ENCODE measurements at regions not wholly inside any gene's neighbourhood (a gene's known extent, or its start where the extent isn't known, plus 50 kb on each side); places are given as distances from the start of the nearest gene placed in this dataset.

- no peak for TF ChIP-seq CTCF (IDR thresholded peaks at IDR 0.05)
- TF ChIP-seq POLR2A (IDR thresholded peaks at IDR 0.05), result no peak
Measured at GRCh38 chr2:2827046-2827636, 496.1 kb upstream of the MYT1L start.

Measured in right lobe of liver (tissue), 4 donors.